OCI-LY7 (cell line): ENCODE measurements at regions not wholly inside any gene's neighbourhood (a gene's known extent, or its start where the extent isn't known, plus 50 kb on each side); places are given as distances from the start of the nearest gene placed in this dataset.

Source experiments
- BruUV-seq: library from RNA; stranded (reverse); fragments of 400-500 nt; replicated peaks from 2 replicates; lab custom pipeline; 2021; lab: Mats Ljungman, UMichigan
- CTCF ChIA-PET: fragments of 300-600 bp; sonication (Branson Sonifier 250); formaldehyde crosslinking; loops from one replicate; lab custom pipeline; 2022; ENCODE audit warnings: antibody characterized with exemption; ENCODE audit not compliant: unreplicated experiment; lab: Charles Lee
- POLR2A ChIA-PET: fragments of 300-600 bp; sonication (Branson Sonifier 250); formaldehyde crosslinking; loops from one replicate; lab custom pipeline; 2022; ENCODE audit warnings: antibody characterized with exemption; lab: Charles Lee
- DNase-seq: peaks from one replicate; pipeline ENCODE4 v3.0.0-alpha.2; 2015; ENCODE audit warnings: low spot score
- H2AFZ ChIP-seq: fragments of 200-600 bp; sonication (generic), shearing (Covaris generic); 2 replicates; pipeline ENCODE4 v1.6.1; 2014; ENCODE audit warnings: mild to moderate bottlenecking, antibody characterized with exemption, low read length, moderate library complexity
- H3K27ac ChIP-seq: fragments of 200-600 bp; sonication (generic); 2 replicates; pipeline ENCODE4 v1.5.1; 2014; ENCODE audit warnings: mixed run types, low read depth, mild to moderate bottlenecking, moderate library complexity, low read length, inconsistent platforms; ENCODE audit not compliant: poor library complexity, severe bottlenecking
- H3K36me3 ChIP-seq: fragments of 200-600 bp; sonication (generic); 2 replicates; pipeline ENCODE4 v1.6.1; 2014; ENCODE audit warnings: mild to moderate bottlenecking, antibody characterized with exemption, low read length, moderate library complexity, mixed read lengths; ENCODE audit not compliant: insufficient read depth
- H3K4me1 ChIP-seq: fragments of 200-600 bp; sonication (generic); 2 replicates; pipeline ENCODE4 v1.5.1; 2014; ENCODE audit warnings: mild to moderate bottlenecking, low read length; ENCODE audit not compliant: insufficient read depth, poor library complexity, severe bottlenecking
- H3K4me2 ChIP-seq: fragments of 200-600 bp; sonication (generic); 2 replicates; pipeline ENCODE4 v1.6.1; 2014; ENCODE audit warnings: mild to moderate bottlenecking, low read length
- H3K4me3 ChIP-seq: fragments of 200-600 bp; sonication (generic); 2 replicates; pipeline ENCODE4 v1.5.1; 2014; ENCODE audit warnings: mild to moderate bottlenecking, low read depth, low read length; ENCODE audit not compliant: poor library complexity, severe bottlenecking
- H3K79me2 ChIP-seq: fragments of 200-600 bp; sonication (generic); 2 replicates; pipeline ENCODE4 v1.6.1; 2016; ENCODE audit warnings: low read depth, mild to moderate bottlenecking, low read length, moderate library complexity, mixed read lengths; ENCODE audit not compliant: insufficient read depth
- H3K9me2 ChIP-seq: fragments of 200-600 bp; sonication (generic); 2 replicates; pipeline ENCODE4 v1.6.1; 2016; ENCODE audit warnings: mild to moderate bottlenecking, low read length, mixed read lengths; ENCODE audit not compliant: insufficient read depth
- H3K9me3 ChIP-seq: fragments of 200-600 bp; sonication (generic); 2 replicates; pipeline ENCODE4 v1.6.1; 2014; ENCODE audit warnings: mild to moderate bottlenecking, mixed run types, low read length, mixed read lengths
- H4K20me1 ChIP-seq: fragments of 200-600 bp; sonication (generic); 2 replicates; pipeline ENCODE4 v1.6.1; 2014; ENCODE audit warnings: mild to moderate bottlenecking, antibody characterized with exemption, low read length, moderate library complexity, mixed read lengths; ENCODE audit not compliant: insufficient read depth
- EZH2phosphoT487 ChIP-seq: fragments of 200-600 bp; sonication (generic); IDR thresholded peaks from 2 replicates; pipeline ENCODE4 v1.6.1; 2018; ENCODE audit warnings: low read depth, borderline replicate concordance, mild to moderate bottlenecking, mixed run types, antibody characterized with exemption, low read length, moderate library complexity, mixed read lengths
- intact Hi-C: fragments of 100-400 bp; cut with micrococcal nuclease; formaldehyde crosslinking; loops from one replicate; pipeline ENCODE4 v1.10.0; 2022; ENCODE audit not compliant: unreplicated experiment
- TF ChIP-seq, protein P1 (sequence below): fragments of 200-600 bp; sonication (generic); conservative IDR thresholded peaks from 2 replicates; pipeline ENCODE4 v1.5.1; 2014; ENCODE audit warnings: mild to moderate bottlenecking, antibody characterized with exemption, low read length, moderate library complexity, mixed read lengths

DNA sequence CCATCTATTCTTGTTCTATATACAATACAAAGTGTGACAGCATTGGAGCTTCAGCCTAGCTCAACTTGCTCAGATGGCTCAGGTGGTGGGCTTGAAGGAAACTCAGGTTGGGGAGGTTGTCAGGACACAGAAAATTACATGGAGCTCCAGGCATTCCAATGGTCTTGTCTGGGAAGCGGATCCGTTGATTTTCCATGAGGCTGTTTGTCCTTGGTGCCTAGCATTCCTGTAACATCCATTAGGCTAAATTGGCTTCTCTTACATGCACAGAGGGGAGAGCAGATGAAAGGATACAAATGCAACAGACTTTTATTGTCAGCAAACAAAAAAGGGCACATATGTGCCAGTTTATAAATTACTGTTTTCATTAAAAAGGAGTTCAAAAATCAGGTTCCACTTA lies 75.5 kb upstream of the OTX2 start:
- H2AFZ ChIP-seq, result no peak overlapping the region
- POLR2A ChIA-PET, result interaction anchor here (1.8 kb wide), 1 partner anchor 10 kb away, joined by 9 read pairs; no protein-coding TSS in a partner anchor
- TF ChIP-seq, protein P1, sequence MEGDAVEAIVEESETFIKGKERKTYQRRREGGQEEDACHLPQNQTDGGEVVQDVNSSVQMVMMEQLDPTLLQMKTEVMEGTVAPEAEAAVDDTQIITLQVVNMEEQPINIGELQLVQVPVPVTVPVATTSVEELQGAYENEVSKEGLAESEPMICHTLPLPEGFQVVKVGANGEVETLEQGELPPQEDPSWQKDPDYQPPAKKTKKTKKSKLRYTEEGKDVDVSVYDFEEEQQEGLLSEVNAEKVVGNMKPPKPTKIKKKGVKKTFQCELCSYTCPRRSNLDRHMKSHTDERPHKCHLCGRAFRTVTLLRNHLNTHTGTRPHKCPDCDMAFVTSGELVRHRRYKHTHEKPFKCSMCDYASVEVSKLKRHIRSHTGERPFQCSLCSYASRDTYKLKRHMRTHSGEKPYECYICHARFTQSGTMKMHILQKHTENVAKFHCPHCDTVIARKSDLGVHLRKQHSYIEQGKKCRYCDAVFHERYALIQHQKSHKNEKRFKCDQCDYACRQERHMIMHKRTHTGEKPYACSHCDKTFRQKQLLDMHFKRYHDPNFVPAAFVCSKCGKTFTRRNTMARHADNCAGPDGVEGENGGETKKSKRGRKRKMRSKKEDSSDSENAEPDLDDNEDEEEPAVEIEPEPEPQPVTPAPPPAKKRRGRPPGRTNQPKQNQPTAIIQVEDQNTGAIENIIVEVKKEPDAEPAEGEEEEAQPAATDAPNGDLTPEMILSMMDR, result no peak
- no peak for TF ChIP-seq EZH2phosphoT487
- no peaks in the 10 kb centered on the region for H4K20me1 ChIP-seq
- no peaks in the 10 kb centered on the region for H3K9me3 ChIP-seq
- DNase-seq, result no peak
- CTCF ChIA-PET, result no interaction called here
- BruUV-seq, result no TSS peak
- H3K9me2 ChIP-seq, result no peaks in the 10 kb centered on the region
- H3K27ac ChIP-seq, result no peak overlapping the region
- intact Hi-C loops, result no loop called here
- no peaks in the 10 kb centered on the region for H3K79me2 ChIP-seq
- no peaks in the 10 kb centered on the region for H3K4me1 ChIP-seq
- no peaks in the 10 kb centered on the region for H3K36me3 ChIP-seq
- no peak overlapping the region for H3K4me3 ChIP-seq
- no peak overlapping the region for H3K4me2 ChIP-seq

- H3K79me2 ChIP-seq, result no peaks in the 10 kb centered on the region
- DNase-seq, result no peak
- H3K9me3 ChIP-seq, result no peaks in the 10 kb centered on the region
- ChIA-PET POLR2A (interaction anchor here (0.6 kb wide), 1 partner anchor 122 kb away, joined by 6 read pairs; no protein-coding TSS in a partner anchor), CTCF (no interaction called here)
- no TSS peak for BruUV-seq
- H3K9me2 ChIP-seq, result no peaks in the 10 kb centered on the region
- no peaks in the 10 kb centered on the region for H4K20me1 ChIP-seq
- no peaks in the 10 kb centered on the region for H3K36me3 ChIP-seq
- TF ChIP-seq, protein P1, result no peak
- TF ChIP-seq EZH2phosphoT487, result no peak
- intact Hi-C loops, result no loop called here
- no peak overlapping the region for H2AFZ ChIP-seq
- H3K4me2 ChIP-seq, result no peak overlapping the region
- H3K27ac ChIP-seq, result no peak overlapping the region
- no peak overlapping the region for H3K4me3 ChIP-seq
- H3K4me1 ChIP-seq, result no peaks in the 10 kb centered on the region
These were observed 74.3 kb upstream of the OTX2 start for GRCh38 chr14:56884617-56885016.

GRCh38 chr14:56881181-56881580 lies 70.9 kb upstream of the OTX2 start:
- intact Hi-C loops, result no loop called here
- ChIA-PET CTCF (no interaction called here), POLR2A (interaction anchor here (0.6 to 1.1 kb wide), 2 partner anchors 10 to 168 kb away, joined by 3 read pairs; no protein-coding TSS in a partner anchor)

More at GRCh38 chr14:56881181-56881580, 70.9 kb upstream of the OTX2 start:
- Histone ChIP-seq H3K27ac (no peak overlapping the region), H2AFZ (no peak overlapping the region), H3K4me3 (no peak overlapping the region), H3K4me2 (no peak overlapping the region), H3K79me2 (no peaks in the 10 kb centered on the region), H4K20me1 (no peaks in the 10 kb centered on the region), H3K36me3 (no peaks in the 10 kb centered on the region), H3K9me3 (no peaks in the 10 kb centered on the region), H3K4me1 (no peaks in the 10 kb centered on the region), H3K9me2 (no peaks in the 10 kb centered on the region)
- no TSS peak for BruUV-seq
- TF ChIP-seq, protein P1, result no peak
- no peak for TF ChIP-seq EZH2phosphoT487
- no peak for DNase-seq
